Neural crest cell (in vitro differentiated cells): ENCODE measurements at regions not wholly inside any gene's neighbourhood (a gene's known extent, or its start where the extent isn't known, plus 50 kb on each side); places are given as distances from the start of the nearest gene placed in this dataset.

Experiments used
- DNase-seq: peaks from one replicate; pipeline ENCODE4 v3.0.0; 2021; ENCODE audit warnings: low read depth, mixed read lengths, low spot score
- H3K27ac Mint-ChIP-seq: one replicate; pipeline ENCODE4 v1.8.0; 2021; ENCODE audit warnings: mild to moderate bottlenecking, mixed read lengths; ENCODE audit not compliant: unreplicated experiment
- H3K27me3 Mint-ChIP-seq: 2 replicates; pipeline ENCODE4 v1.8.0; 2021; ENCODE audit warnings: low read depth, mild to moderate bottlenecking, mixed read lengths
- H3K36me3 Mint-ChIP-seq: 2 replicates; pipeline ENCODE4 v1.8.0; 2021; ENCODE audit warnings: low read depth, mild to moderate bottlenecking, mixed read lengths
- H3K4me1 Mint-ChIP-seq: 2 replicates; pipeline ENCODE4 v1.8.0; 2021; ENCODE audit warnings: mixed read lengths
- H3K4me3 Mint-ChIP-seq: one replicate; pipeline ENCODE4 v1.8.0; 2021; ENCODE audit warnings: mild to moderate bottlenecking, mixed read lengths
- H3K9me3 Mint-ChIP-seq: 2 replicates; pipeline ENCODE4 v1.8.0; 2021; ENCODE audit warnings: mixed read lengths
- CTCF ChIP-seq: fragments of 200-600 bp; sonication (generic); conservative IDR thresholded peaks from 2 replicates; pipeline ENCODE4 v1.5.0; 2021; ENCODE audit warnings: antibody characterized with exemption, mild to moderate bottlenecking

- H3K36me3 Mint-ChIP-seq = no peaks in the 10 kb centered on the region
- peaks cover 12% of the 10 kb centered on the region for H3K27me3 Mint-ChIP-seq
- H3K27ac Mint-ChIP-seq = no peak overlapping the region
- no peak for TF ChIP-seq CTCF
- no peaks in the 10 kb centered on the region for H3K4me1 Mint-ChIP-seq
- peaks cover 7% of the 10 kb centered on the region for H3K9me3 Mint-ChIP-seq
- no peak overlapping the region for H3K4me3 Mint-ChIP-seq
- DNase-seq = no peak
Observed at GRCh38 chr3:13939206-13939605, 59.3 kb upstream of the WNT7A start.

- H3K9me3 Mint-ChIP-seq = no peaks in the 10 kb centered on the region
- no peak for DNase-seq
- no peaks in the 10 kb centered on the region for H3K27me3 Mint-ChIP-seq
- TF ChIP-seq CTCF = no peak
- H3K4me1 Mint-ChIP-seq = no peaks in the 10 kb centered on the region
- no peak overlapping the region for H3K27ac Mint-ChIP-seq
- H3K36me3 Mint-ChIP-seq = no peaks in the 10 kb centered on the region
- H3K4me3 Mint-ChIP-seq = no peak overlapping the region
Observed at GRCh38 chr3:13937131-13937530, 57.3 kb upstream of the WNT7A start.

- DNase-seq = no peak
- Mint-ChIP-seq H3K27me3 (peaks cover 4% of the 10 kb centered on the region), H3K36me3 (no peaks in the 10 kb centered on the region), H3K27ac (no peak overlapping the region), H3K4me3 (no peak overlapping the region), H3K4me1 (no peaks in the 10 kb centered on the region), H3K9me3 (peaks cover 4% of the 10 kb centered on the region)
- no peak for TF ChIP-seq CTCF
Observed at GRCh38 chr3:13935494-13936094, 55.7 kb upstream of the WNT7A start.

DNA sequence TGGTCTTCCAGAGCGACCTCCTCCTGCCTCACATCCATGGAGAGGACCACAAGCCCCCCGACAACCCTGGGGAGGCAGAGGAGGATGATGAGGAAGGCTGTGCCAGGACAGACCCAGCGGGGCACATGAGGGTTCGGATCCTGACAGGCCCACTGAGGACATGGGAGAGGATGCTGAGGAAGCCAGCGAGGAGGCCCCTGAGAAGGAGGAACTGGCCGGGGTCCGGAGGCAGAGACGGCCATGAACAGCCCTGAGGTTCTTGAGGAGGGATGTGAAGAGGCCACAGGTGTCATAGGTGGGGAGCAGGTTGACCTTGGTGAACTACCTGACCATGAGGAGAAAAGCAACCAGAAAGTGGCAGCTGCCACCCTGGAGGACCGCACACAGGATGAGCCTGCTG, 54.9 kb upstream of the WNT7A start:
- H3K9me3 Mint-ChIP-seq = peaks cover 4% of the 10 kb centered on the region
- peaks cover 4% of the 10 kb centered on the region for H3K27me3 Mint-ChIP-seq
- no peaks in the 10 kb centered on the region for H3K36me3 Mint-ChIP-seq
- TF ChIP-seq CTCF = no peak
- no peak for DNase-seq
- H3K27ac Mint-ChIP-seq = no peak overlapping the region
- no peak overlapping the region for H3K4me3 Mint-ChIP-seq
- no peaks in the 10 kb centered on the region for H3K4me1 Mint-ChIP-seq

- no peaks in the 10 kb centered on the region for H3K4me1 Mint-ChIP-seq
- peaks cover 4% of the 10 kb centered on the region for H3K27me3 Mint-ChIP-seq
- H3K9me3 Mint-ChIP-seq = peaks cover 4% of the 10 kb centered on the region
- no peak overlapping the region for H3K27ac Mint-ChIP-seq
- TF ChIP-seq CTCF = no peak
- H3K4me3 Mint-ChIP-seq = no peak overlapping the region
- DNase-seq = no peak
- H3K36me3 Mint-ChIP-seq = no peaks in the 10 kb centered on the region
Observed at GRCh38 chr3:13934315-13934714, 54.4 kb upstream of the WNT7A start.
